Neural crest cell (in vitro differentiated cells): ENCODE measurements at regions not wholly inside any gene's neighbourhood (a gene's known extent, or its start where the extent isn't known, plus 50 kb on each side); places are given as distances from the start of the nearest gene placed in this dataset.

Experiments
- DNase-seq: peaks from one replicate; pipeline ENCODE4 v3.0.0; 2021; ENCODE audit warnings: low read depth, mixed read lengths, low spot score
- H3K27ac Mint-ChIP-seq: one replicate; pipeline ENCODE4 v1.8.0; 2021; ENCODE audit warnings: mild to moderate bottlenecking, mixed read lengths; ENCODE audit not compliant: unreplicated experiment
- H3K27me3 Mint-ChIP-seq: 2 replicates; pipeline ENCODE4 v1.8.0; 2021; ENCODE audit warnings: low read depth, mild to moderate bottlenecking, mixed read lengths
- H3K36me3 Mint-ChIP-seq: 2 replicates; pipeline ENCODE4 v1.8.0; 2021; ENCODE audit warnings: low read depth, mild to moderate bottlenecking, mixed read lengths
- H3K4me1 Mint-ChIP-seq: 2 replicates; pipeline ENCODE4 v1.8.0; 2021; ENCODE audit warnings: mixed read lengths
- H3K4me3 Mint-ChIP-seq: one replicate; pipeline ENCODE4 v1.8.0; 2021; ENCODE audit warnings: mild to moderate bottlenecking, mixed read lengths
- H3K9me3 Mint-ChIP-seq: 2 replicates; pipeline ENCODE4 v1.8.0; 2021; ENCODE audit warnings: mixed read lengths
- CTCF ChIP-seq: fragments of 200-600 bp; sonication (generic); conservative IDR thresholded peaks from 2 replicates; pipeline ENCODE4 v1.5.0; 2021; ENCODE audit warnings: antibody characterized with exemption, mild to moderate bottlenecking

DNA sequence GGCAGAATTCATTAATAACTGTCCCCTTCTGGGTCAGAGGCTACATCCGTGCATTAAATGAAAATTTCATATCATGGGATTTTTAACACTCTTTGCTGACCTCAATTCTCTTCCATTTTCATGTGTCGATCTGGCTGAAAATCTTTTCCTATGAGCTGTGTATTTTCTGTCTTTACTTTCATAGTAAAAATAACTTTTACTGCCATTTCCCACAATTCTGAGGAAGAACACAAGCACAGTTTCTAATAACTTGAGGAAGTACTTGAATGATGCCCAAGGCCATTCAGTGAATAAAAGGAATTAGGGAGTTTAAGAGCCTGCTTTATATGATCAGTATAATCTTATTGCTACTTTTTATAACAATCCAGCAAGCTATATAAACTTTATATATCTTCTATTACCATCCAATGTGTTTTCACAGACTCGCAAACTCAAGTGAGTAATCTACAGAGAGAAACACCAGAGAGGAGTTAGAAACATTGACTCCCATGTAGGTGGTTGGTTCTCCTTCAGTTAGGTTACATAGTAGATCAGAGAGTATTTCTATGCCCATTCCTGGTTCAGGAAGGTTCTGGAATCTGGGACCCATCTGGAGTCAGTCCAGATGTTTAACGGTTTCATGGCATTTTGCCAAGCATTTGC lies 340.0 kb downstream of the FBXO15 start:
- Mint-ChIP-seq H3K36me3 (no peaks in the 10 kb centered on the region), H3K27ac (no peak overlapping the region), H3K4me1 (no peaks in the 10 kb centered on the region), H3K4me3 (no peak overlapping the region), H3K27me3 (peaks cover 2% of the 10 kb centered on the region), H3K9me3 (no peaks in the 10 kb centered on the region)
- TF ChIP-seq CTCF = no peak
- no peak for DNase-seq

- peaks cover 1% of the 10 kb centered on the region for H3K27me3 Mint-ChIP-seq
- DNase-seq = no peak
- H3K27ac Mint-ChIP-seq = no peak overlapping the region
- H3K4me1 Mint-ChIP-seq = no peaks in the 10 kb centered on the region
- no peak for TF ChIP-seq CTCF
- H3K36me3 Mint-ChIP-seq = no peaks in the 10 kb centered on the region
- H3K4me3 Mint-ChIP-seq = no peak overlapping the region
- no peaks in the 10 kb centered on the region for H3K9me3 Mint-ChIP-seq
Observed at GRCh38 chr18:73805991-73806390, 341.6 kb downstream of the FBXO15 start.

DNA sequence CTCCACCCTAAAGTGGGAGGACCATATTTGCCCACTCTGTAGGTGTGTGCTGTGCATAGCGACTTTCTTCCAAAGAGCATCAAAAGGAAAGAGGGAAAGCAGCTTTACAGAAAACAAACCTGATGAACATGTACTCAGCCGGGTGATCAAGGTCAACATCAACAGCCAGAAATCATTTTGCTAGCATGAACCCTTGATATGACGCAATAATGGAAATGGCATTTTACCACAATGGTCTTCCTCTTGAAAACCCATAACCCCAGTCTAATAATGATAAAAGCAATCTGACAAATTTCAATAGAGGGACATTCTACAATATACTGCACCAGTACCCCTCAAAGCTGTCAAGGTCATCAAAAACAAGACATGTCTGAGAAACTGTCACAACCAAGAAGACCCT lies 350.2 kb downstream of the FBXO15 start:
- Mint-ChIP-seq H3K4me1 (peaks cover 3% of the 10 kb centered on the region), H3K27ac (no peak overlapping the region), H3K27me3 (peaks cover 8% of the 10 kb centered on the region), H3K36me3 (no peaks in the 10 kb centered on the region), H3K9me3 (peaks cover 5% of the 10 kb centered on the region), H3K4me3 (no peak overlapping the region)
- TF ChIP-seq CTCF = no peak
- no peak for DNase-seq

DNA sequence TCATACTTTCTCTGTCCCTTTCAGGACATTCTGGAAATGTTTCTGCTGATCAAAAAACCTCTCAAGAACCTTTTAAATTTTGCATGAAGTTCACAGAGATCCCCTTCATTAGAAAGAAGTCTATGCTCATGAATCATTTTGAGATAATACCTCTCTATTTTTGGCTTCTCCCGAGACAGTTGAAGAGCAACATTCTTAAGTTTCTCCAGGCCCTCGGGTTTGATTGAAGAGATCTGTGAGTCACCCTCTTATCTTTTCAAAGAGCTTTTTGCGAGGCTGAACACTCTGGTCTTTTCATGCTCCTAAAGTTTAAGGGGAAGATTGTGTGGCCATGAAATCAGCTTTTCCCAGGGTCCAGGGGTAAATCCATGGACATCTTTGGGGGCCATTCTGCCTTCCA lies 354.2 kb downstream of the FBXO15 start:
- no peak for DNase-seq
- peaks cover 5% of the 10 kb centered on the region for H3K9me3 Mint-ChIP-seq
- no peaks in the 10 kb centered on the region for H3K27me3 Mint-ChIP-seq
- TF ChIP-seq CTCF = no peak
- H3K27ac Mint-ChIP-seq = no peak overlapping the region
- H3K4me3 Mint-ChIP-seq = no peak overlapping the region
- H3K4me1 Mint-ChIP-seq = peaks cover 7% of the 10 kb centered on the region
- H3K36me3 Mint-ChIP-seq = no peaks in the 10 kb centered on the region

GRCh38 chr18:73791081-73791480 lies 356.6 kb downstream of the FBXO15 start:
- Mint-ChIP-seq H3K4me3 (no peak overlapping the region), H3K27ac (no peak overlapping the region), H3K4me1 (peaks cover 7% of the 10 kb centered on the region), H3K36me3 (no peaks in the 10 kb centered on the region), H3K9me3 (peaks cover 2% of the 10 kb centered on the region), H3K27me3 (no peaks in the 10 kb centered on the region)
- DNase-seq = no peak
- TF ChIP-seq CTCF = no peak
